GM21367 (cell line): ENCODE measurements at regions not wholly inside any gene's neighbourhood (a gene's known extent, or its start where the extent isn't known, plus 50 kb on each side); places are given as distances from the start of the nearest gene placed in this dataset.

Source experiments
- ATAC-seq: cut with Tn5 transposase; IDR thresholded peaks from one replicate; pipeline ENCODE4 v1.9.1; 2021; ENCODE audit not compliant: unreplicated experiment

GRCh38 chr12:59087077-59087673, 166.9 kb upstream of the LRIG3 start:
- ATAC-seq: no peak

- no peak for ATAC-seq
Observed at GRCh38 chr12:59086126-59086525, 165.8 kb upstream of the LRIG3 start.

- ATAC-seq: no peak
Observed at GRCh38 chr12:59085690-59086089, 165.4 kb upstream of the LRIG3 start.

GRCh38 chr12:59084511-59085375, 164.4 kb upstream of the LRIG3 start:
- ATAC-seq: no peak

- ATAC-seq: no peak
Observed at GRCh38 chr12:59082952-59083351, 162.6 kb upstream of the LRIG3 start.

- no peak for ATAC-seq
Observed at GRCh38 chr12:59080101-59080500, 159.8 kb upstream of the LRIG3 start.

GRCh38 chr12:59079472-59079871, 159.2 kb upstream of the LRIG3 start:
- no peak for ATAC-seq

- no peak for ATAC-seq
Observed at GRCh38 chr12:59079002-59079401, 158.7 kb upstream of the LRIG3 start.

- no peak for ATAC-seq
Observed at GRCh38 chr12:59077575-59078426, 157.5 kb upstream of the LRIG3 start.

GRCh38 chr12:59077153-59077552, 156.8 kb upstream of the LRIG3 start:
- ATAC-seq: no peak

GRCh38 chr12:59076622-59077021, 156.3 kb upstream of the LRIG3 start:
- ATAC-seq: no peak

GRCh38 chr12:59075968-59076490, 155.7 kb upstream of the LRIG3 start:
- ATAC-seq: no peak

- no peak for ATAC-seq
Observed at GRCh38 chr12:59075141-59075540, 154.8 kb upstream of the LRIG3 start.

- no peak for ATAC-seq
Observed at GRCh38 chr12:59070322-59070933, 150.1 kb upstream of the LRIG3 start.

- no peak for ATAC-seq
Observed at GRCh38 chr12:59069516-59069915, 149.2 kb upstream of the LRIG3 start.

GRCh38 chr12:59068436-59068835, 148.1 kb upstream of the LRIG3 start:
- no peak for ATAC-seq

GRCh38 chr12:59067083-59067482, 146.8 kb upstream of the LRIG3 start:
- ATAC-seq: no peak

GRCh38 chr12:59066445-59066844, 146.1 kb upstream of the LRIG3 start:
- no peak for ATAC-seq

- ATAC-seq: no peak
Observed at GRCh38 chr12:59059088-59059935, 139.0 kb upstream of the LRIG3 start.

- ATAC-seq: no peak
Observed at GRCh38 chr12:59056966-59057365, 136.7 kb upstream of the LRIG3 start.
